HG03159 (cell line): ENCODE measurements at regions not wholly inside any gene's neighbourhood (a gene's known extent, or its start where the extent isn't known, plus 50 kb on each side); places are given as distances from the start of the nearest gene placed in this dataset.
"Not testable (repeated sequence)": the region's sequence is repeated elsewhere in the genome, so short reads cannot be mapped to it uniquely, and the experiment has no call there.

ENCODE experiments used
- ATAC-seq: cut with Tn5 transposase; IDR thresholded peaks from one replicate; pipeline ENCODE4 v1.9.1; 2021; ENCODE audit warnings: mild to moderate bottlenecking, moderate library complexity; ENCODE audit not compliant: unreplicated experiment

DNA sequence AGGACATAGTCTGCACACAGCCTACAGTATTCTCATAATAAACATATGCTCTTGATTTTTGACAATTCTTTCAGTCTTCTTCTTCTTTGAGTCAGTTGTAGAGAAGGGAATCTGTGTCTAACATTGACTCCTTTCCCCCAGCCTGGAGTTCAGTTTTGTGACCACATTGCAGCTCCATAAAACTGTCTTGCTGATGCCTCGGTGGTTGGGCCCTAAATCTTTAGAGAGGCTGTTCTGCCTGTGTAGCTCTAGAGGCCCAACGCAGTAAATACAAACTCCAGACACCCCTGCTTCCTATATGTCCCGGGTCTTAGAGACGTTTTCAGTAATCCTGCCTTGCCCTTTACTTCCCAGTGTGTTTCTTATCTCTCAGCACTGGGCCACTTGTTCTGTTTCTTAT, 639.5 kb upstream of the AADAT start:
- ATAC-seq, result no peak

DNA sequence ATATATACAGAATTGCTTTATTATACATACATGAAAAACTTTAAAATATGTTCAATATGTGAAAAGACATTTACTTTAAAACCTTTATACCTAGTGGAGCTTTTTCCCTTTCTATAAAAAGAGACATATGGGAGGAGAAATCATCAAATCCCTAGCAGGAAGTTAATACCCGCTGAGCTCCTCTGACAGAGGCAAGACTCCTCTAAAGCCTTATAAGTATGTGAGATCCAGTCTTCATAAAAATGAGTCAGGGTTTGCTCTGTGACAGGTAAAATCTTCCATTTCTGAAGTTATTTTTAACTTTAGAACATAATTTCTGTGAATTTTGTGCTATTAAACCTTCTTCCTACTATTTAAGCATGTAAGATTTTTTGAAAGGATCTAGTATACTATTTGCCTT, 634.4 kb upstream of the AADAT start:
- no peak for ATAC-seq

DNA sequence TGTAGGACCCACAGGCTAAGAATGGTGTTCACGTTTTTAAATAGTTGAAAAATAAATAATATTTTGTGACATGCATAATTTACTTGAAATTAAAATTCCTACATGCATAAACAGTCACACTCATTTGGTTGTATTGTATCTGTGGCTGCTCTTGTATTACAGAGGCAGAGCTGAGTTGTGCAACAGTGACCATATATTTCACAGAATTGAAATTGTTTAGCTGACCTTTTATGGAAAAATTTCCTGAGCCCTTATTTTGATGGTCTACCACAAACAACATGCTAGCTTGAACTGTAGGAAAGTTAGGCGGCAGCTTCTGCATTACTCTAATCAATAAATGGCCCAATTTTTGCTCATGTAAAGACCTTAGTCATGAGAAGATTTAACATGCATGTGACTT, 633.4 kb upstream of the AADAT start:
- ATAC-seq, result no peak

DNA sequence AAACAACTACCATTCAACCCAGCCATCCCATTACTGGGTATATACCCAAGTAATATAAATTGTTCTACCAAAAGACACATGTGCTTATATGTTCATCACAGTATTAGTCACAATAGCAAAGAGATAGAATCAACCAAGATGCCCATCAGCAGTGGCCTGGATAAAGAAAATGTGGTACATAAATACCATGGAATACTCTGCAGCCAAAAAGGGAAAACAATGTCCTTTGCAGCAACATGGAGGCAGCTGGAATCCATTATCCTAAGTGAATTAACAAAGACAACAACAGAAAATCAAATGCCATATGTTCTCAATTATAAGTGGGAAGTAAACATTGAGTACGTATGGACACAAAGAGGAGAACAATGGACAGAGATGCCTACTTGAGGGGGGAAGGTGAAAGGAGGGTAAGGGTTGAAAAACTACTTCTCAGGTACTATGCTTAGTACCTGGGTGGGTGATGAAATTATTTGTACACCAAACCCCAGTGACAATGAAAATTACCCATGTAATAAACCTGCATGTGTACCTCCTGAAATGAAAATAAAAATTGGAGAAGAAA, 632.1 kb upstream of the AADAT start:
- no peak for ATAC-seq

DNA sequence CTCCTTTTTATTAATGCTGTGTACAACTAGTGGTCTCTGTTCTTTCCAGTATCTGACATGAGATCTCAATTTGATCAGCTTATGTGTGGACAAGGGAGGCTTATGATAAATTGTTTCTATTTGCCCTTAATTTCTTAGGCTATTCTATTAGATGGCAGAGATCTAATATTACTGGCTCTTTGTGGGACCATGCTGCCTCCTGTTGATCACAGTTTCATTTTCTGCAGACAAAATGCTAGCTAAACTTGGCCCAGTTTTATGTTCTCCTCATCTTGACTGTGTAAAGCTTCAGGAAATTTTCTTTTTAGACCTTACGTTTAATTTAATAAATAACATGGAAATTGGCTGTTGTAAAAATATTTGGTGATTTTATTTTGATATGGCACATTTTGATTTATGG, 627.1 kb upstream of the AADAT start:
- ATAC-seq, result no peak

DNA sequence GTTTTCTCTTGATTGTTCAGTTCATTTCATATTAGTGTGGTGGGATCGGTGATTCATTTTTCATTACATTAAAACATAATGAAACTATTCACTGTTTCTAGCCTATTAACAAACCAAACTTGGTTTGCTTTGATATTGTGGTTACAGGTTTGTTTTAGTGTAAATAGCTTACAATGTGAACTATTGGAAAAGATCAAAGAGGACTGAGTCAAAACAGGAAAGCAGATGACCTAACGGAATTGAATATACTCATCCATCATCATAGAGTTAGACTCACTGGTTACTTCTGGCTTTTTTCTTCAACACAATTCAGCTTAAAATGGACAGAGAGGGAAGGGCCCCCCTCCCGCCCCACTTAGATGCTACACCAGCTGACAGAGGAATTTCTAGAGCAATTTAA, 616.2 kb upstream of the AADAT start:
- no peak for ATAC-seq

DNA sequence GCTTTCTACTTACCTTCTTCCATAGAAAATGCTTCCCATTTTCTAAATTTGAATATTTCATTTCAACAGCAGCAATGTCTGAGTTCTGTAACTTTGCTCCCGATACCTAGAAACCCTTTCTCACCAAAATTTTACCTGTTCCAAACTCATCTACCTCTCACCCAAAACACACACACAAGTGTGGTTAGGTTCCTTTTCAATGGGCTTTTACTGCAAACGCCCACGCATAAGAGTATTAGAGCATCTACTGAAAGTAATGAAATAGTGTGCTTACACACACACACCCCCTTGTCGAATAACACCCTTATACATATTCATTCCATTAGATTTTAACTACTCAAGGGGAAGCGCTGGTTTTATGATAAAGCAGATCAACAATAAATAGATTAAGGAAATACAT, 610.3 kb upstream of the AADAT start:
- no peak for ATAC-seq

DNA sequence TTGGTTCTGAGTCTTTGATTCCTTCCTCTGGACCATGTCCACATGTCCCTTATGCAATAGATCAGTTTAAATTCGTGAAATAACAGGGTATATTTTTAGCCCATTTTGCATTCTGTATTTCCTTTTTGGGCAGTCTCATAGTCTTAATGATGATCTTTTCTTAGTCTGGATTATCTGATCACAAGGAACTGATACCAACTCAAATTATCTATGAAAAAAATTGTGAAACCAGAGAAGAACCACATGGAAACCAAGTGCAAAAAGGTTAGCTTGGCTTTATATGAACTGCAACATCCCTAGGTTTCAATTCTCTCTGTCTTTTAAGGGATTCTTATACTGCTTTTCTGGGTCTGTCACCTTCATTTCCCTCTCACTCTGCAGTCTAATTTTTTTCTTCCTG, 608.6 kb upstream of the AADAT start:
- peak; percentile 64 for ATAC-seq

DNA sequence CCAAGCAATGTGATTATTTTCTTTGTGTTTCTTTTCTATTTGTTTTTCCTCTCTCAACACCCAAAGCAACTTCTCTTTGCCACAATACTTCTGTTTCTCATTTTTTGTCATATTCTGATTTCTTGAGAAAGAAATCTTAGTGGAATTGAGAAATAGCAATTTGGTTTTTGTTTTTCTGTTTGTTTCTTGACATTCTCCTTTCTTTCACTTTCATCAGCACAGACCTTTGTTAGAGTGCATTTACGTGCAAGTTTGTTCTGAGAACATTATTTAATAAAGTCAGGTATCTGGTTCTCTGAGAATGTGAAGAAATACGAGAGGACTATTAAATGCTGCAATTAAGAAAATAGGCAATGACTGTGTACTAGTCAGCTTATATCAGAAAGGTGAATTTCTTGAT, 608.1 kb upstream of the AADAT start:
- peak; percentile 53 for ATAC-seq

DNA sequence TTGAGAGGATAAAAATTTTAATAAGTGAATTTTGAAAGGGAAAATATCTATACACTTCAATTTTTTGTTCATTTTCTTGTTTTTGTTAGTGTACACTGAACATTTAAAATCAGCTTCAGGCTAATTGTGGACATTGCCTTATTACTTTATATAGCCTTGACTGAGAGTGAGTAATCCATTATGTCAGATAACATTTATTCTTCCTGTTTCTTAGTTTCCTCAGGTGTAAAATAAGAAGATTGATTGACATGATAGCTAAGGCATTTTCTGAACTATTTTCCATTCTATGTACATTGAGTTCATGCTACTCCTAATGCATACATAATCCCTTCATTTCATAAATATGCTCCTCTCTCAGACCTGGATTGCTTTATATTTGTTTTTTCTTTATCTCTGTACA, 607.3 kb upstream of the AADAT start:
- no peak for ATAC-seq

DNA sequence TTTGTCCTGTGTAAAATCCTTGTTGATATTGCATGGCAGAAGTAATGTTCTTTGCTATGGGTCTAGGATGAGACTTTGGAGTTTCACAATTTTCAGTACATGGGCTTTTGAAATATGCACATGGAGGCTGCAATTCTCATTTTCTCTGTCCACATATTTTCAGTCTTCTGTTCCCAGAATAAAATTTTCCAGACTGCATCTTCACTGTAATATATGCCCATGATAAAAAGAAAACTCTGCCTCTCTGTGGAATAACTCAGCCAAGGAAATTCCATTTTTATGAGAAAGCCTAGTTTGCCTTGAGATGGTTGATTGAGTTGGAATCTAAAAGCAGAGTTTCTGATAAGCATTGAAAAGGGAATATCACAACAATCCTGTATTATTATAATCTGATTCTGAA, 601.4 kb upstream of the AADAT start:
- no peak for ATAC-seq

DNA sequence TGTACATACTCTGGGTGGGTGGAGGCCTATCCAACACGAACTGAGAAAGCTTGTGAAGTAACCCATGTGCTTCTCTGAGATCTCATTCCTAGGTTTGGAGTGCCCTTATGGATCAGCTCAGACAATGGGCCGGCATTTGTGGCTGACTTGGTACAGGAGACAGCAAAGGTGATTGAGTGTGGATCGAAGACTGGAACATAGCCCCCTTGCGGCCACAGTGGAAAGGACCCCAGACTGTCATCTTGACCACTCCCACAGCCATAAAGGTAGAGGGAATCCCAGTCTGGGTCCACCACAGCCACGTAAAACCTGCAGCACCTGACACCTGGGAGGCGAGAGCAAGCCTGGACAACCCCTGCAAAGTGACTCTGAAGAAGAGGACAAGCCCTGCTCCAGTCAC, 598.0 kb upstream of the AADAT start:
- no peak for ATAC-seq

DNA sequence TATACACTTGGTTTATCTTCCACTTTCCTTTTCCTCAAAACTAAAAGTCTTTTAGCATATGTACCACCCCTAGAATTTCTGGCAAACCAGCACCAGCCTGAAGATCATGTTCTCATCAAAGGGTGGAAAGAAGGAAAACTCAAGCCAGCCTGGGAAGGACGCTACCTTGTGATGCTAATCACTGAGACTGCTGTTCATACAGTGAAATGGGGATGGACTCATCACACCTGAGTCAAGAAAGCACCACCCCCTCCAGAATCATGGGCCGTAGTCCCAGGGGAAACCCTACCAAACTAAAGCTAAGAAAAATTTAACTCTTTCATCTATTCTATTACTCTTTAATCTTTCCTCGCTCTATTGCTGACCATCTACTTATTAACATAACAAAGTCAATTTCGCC, 595.9 kb upstream of the AADAT start:
- not testable (repeated sequence) for ATAC-seq

DNA sequence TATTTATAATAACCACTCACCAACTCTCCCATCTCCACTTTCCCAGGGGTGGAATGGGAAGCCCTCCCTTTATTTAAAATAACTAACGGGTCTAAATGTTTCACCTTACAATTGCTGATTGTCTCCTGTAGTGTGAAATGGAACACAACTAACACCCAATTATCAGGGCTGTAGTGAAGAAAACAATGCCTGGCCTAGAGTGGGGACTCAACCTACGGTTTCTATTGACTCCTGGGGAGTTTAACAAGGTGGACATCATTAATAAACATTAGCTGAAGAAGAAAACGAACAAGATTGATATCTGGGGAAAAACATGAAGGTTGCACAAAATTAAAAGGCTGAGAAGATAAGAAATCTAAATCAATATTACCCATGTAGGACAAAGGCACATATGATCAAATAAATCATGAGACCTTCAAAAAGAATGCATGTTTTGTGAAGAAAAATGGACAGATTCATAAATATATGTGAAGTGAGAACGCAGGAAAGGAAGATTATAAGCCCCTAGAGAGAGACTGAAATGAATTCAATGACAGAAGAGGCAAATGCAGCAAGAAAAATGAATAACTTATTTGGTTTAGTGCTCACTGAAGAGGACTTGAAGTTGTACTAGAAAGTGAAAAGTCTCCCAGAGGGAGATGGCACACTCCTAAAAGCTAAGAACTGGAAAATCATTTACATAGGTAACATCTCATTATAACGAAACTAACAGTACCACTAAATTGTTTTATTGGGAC, 593.0 kb upstream of the AADAT start:
- ATAC-seq, result no peak

DNA sequence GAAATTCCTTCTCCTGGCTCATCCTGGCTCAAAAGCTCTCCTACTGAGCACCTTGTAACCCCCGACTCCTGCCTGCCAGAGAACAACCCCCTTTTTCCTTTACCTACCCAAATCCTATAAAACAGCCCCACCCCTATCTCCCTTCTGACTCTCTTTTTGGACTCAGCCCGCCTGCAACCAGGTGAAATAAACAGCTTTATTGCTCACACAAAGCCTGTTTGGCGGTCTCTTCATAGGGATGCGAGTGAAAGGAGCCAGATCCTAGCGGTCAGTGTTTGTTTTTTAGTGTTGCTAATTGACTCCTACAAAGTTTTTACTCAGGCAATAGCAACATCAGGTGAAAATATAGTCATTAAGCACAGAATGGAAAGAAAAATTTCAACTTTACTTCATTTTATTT, 592.3 kb upstream of the AADAT start:
- not testable (repeated sequence) for ATAC-seq

DNA sequence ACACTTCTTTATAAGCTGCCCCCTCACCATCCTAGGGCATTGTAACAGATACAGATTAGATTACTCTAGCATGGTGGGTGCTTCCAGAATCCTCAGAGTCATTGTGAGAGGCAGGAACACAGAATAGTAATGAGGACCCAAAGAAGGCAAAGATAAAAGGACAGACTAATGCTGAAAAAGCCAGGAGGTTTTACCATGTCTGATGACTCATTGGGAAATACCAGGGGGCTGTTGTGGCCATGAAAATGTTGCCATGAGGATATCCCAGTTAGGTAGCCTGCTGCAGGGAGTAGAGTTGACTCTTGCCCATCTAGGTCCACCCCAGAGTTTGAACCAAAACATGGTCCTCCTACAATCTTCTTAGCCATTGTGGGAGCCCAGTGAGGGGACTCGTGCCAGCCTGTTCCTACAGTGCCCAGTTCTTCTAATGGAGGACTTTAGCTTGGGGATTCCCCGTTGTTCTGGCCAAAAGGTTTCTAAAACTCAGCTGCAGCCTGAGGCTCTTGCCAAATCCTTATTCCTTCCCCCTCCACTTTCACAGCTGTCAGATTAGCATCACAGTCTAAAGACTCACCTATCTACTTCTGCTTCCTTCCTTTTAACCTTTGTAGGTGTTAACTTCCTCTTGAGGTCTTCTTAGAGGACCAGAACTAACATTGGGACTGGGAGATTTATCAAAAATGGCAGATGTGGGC, 586.0 kb upstream of the AADAT start:
- ATAC-seq, result no peak

DNA sequence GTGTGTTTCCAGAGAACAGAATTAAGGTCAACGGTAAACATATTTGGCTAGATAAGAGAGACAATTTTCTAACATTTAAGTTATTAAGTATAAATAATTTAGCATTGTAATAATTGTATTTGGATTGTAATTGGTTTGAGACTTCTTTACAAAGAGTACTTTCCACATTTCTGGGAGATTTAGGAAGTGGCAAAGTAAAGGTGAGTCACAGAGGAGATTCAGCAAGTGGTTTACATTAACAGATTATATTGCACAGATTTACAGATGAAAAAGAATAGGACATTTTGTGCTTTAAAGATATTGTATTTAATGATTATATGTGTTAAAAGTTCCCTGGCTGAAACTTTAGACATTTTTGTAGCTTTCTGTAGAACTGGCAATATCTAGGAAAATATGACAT, 584.4 kb upstream of the AADAT start:
- ATAC-seq, result no peak

DNA sequence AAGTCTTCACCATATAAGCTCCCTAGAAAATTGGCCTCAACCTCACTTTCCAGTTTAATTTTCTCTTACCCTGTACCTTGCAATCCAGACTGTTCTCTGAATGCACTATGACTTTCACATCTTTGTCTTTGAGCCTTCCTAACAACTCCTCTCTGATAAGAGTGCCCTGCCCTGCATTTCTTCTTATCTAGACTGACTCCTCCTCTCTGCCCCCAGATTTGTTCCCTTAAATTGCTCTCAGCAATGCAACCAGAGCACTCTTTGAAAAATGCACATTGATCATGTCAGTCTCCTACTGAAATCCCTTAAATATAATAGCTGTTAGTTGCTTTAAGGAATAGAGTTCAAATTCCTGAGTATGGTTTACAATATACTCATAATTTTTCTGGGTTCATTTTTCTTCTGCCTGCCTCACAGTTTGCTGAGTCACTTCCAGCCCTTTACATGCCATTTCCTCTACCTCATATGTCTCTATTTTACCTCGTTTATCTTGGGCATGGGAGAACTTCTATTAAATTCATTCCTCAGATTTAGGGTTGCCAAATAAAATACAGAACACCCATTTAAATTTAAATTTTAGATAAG, 582.7 kb upstream of the AADAT start:
- ATAC-seq, result no peak

DNA sequence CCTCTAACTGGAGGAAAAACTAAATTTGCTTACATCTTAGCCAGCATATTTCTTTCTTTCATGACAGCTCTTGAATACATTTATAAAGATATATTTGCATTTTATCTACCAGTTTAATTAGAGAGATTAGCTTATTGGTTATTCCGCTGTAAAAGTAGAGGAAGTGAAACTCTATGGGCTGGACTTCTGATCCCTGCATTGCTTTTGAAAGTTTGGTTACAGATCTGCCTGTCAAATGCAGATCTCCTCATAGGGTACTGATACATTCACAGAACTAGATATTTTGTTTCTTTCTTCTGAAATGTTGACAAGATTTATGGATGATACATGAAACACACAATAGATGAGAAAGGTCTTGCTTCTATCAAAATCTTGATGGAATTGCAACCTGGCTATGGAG, 581.4 kb upstream of the AADAT start:
- no peak for ATAC-seq

DNA sequence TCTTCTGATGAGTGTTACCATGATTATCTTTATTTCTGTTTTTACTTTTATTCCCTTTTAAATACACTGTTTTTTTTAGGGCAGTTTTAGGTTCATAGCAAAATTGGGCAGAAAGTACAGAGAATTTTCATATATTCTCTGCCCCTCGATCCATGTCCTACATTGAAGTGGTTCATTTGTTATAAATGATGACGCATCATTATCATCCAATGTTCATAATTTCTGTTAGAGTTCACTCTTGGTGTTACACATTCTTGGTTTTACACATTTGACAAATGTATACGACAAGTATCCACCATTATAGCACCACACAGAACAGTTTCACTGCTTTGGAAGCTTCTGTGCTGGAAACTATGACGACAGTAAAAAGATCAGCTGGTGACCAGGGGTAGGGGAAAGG, 578.1 kb upstream of the AADAT start:
- no peak for ATAC-seq

DNA sequence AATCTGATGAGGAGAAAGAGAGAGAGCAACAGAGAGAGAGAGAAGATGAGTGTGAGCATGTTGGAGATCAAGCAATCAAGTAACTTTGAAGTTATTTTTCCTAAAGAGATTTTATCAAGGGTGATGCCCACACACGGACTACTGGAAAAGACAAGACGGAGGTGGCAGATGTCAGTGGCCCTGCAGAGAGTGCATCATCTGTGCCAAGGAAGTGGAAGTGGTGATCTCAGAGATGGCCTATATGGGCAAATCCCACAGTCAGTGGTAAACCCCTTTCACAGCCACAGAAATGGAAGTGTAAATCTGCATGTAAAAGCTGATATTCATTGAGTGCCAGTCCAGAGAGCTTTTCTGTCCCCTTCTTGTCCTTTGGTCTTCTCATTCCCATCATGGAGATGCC, 577.2 kb upstream of the AADAT start:
- no peak for ATAC-seq

DNA sequence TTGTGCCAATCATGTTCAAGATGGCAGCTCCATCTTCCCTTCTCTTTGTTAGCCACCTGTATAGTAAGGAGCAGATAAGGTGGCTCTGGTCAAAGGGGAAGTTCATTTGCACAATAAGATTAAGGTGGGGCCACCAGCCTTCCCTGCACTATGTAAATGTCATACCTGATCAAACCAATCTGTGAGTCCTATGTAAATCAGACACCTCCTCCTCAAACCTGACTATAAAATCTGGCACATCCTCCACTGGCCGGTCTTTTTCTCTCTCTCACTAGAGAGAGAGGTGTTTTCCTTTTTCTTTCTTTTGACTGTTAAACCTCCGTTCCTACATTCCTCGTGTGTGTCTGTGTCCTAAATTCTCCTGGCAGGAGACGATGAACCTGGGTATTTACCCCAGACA, 572.5 kb upstream of the AADAT start:
- no peak for ATAC-seq
